ENCODE measurements at regions not wholly inside any gene's neighbourhood (a gene's known extent, or its start where the extent isn't known, plus 50 kb on each side); places are given as distances from the start of the nearest gene placed in this dataset.

DNA sequence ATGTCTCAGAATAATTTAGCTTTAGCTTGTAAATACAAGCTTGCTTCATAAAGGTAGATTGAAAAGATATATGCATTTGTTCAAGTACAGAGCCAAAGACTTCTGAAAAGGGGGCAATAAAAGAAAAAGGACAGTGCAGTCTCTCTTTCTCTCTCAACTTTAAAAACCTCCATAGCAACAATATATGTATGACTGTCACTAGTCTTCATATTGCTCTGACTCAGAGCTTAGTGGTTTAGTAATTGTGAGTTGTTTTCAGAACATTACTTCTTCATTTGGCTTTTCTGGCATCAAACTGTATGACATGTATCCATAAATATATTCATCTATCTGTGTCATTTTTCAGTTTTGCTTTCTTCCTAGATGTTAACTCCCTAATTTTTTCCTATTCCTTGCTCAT lies 194.6 kb upstream of the KIF2A start:
- TF ChIP-seq, protein P1, sequence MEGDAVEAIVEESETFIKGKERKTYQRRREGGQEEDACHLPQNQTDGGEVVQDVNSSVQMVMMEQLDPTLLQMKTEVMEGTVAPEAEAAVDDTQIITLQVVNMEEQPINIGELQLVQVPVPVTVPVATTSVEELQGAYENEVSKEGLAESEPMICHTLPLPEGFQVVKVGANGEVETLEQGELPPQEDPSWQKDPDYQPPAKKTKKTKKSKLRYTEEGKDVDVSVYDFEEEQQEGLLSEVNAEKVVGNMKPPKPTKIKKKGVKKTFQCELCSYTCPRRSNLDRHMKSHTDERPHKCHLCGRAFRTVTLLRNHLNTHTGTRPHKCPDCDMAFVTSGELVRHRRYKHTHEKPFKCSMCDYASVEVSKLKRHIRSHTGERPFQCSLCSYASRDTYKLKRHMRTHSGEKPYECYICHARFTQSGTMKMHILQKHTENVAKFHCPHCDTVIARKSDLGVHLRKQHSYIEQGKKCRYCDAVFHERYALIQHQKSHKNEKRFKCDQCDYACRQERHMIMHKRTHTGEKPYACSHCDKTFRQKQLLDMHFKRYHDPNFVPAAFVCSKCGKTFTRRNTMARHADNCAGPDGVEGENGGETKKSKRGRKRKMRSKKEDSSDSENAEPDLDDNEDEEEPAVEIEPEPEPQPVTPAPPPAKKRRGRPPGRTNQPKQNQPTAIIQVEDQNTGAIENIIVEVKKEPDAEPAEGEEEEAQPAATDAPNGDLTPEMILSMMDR (IDR thresholded peaks at IDR 0.05; ENCODE audit: low read depth, low read length), result no peak
- TF ChIP-seq EZH2phosphoT487 (IDR thresholded peaks at IDR 0.05; ENCODE audit: low read depth), result no peak

Data from OCI-LY3 (cell line).